ENCODE measurements at regions not wholly inside any gene's neighbourhood (a gene's known extent, or its start where the extent isn't known, plus 50 kb on each side); places are given as distances from the start of the nearest gene placed in this dataset.

GRCh38 chr2:37507703-37508102 is 163.3 kb downstream of the QPCT start:
- H3K9ac ChIP-seq (ENCODE audit: low read length): no peak overlapping the region
- no peak overlapping the region for H3K4me3 ChIP-seq (ENCODE audit: low read depth in 1 of 2, low read length in 2 of 2)
- H3K36me3 ChIP-seq (ENCODE audit: insufficient read depth, low read length): no peaks in the 10 kb centered on the region
- no peaks in the 10 kb centered on the region for H3K9me3 ChIP-seq (ENCODE audit: low read length)
- H3K27ac ChIP-seq (ENCODE audit: low read depth, low read length): peak overlapping the region; percentile 48
- H3K4me1 ChIP-seq (ENCODE audit: insufficient read depth, low read length): peaks cover 35% of the 10 kb centered on the region
- H3K27me3 ChIP-seq (ENCODE audit: control insufficient read depth in 1 of 2, insufficient read depth in 2 of 2, low read length in 2 of 2): no peaks in the 10 kb centered on the region

GRCh38 chr2:37512971-37513370 is 158.5 kb downstream of the CDC42EP3 start:
- H3K27ac ChIP-seq (ENCODE audit: low read depth, low read length): no peak overlapping the region
- H3K4me3 ChIP-seq (ENCODE audit: low read depth in 1 of 2, low read length in 2 of 2): no peak overlapping the region
- H3K9ac ChIP-seq (ENCODE audit: low read length): no peak overlapping the region
- H3K36me3 ChIP-seq (ENCODE audit: insufficient read depth, low read length): no peaks in the 10 kb centered on the region
- peaks cover 7% of the 10 kb centered on the region for H3K4me1 ChIP-seq (ENCODE audit: insufficient read depth, low read length)
- no peaks in the 10 kb centered on the region for H3K27me3 ChIP-seq (ENCODE audit: control insufficient read depth in 1 of 2, insufficient read depth in 2 of 2, low read length in 2 of 2)
- H3K9me3 ChIP-seq (ENCODE audit: low read length): no peaks in the 10 kb centered on the region

- no peaks in the 10 kb centered on the region for H3K36me3 ChIP-seq (ENCODE audit: insufficient read depth, low read length)
- no peaks in the 10 kb centered on the region for H3K27me3 ChIP-seq (ENCODE audit: control insufficient read depth in 1 of 2, insufficient read depth in 2 of 2, low read length in 2 of 2)
- no peak overlapping the region for H3K9ac ChIP-seq (ENCODE audit: low read length)
- peak overlapping the region in 1 of 2 donors; percentile 26 for H3K4me3 ChIP-seq (ENCODE audit: low read depth in 1 of 2, low read length in 2 of 2)
- peaks cover 50% of the 10 kb centered on the region for H3K4me1 ChIP-seq (ENCODE audit: insufficient read depth, low read length)
- no peaks in the 10 kb centered on the region for H3K9me3 ChIP-seq (ENCODE audit: low read length)
- peak overlapping the region; percentile 73 for H3K27ac ChIP-seq (ENCODE audit: low read depth, low read length)
Measured at GRCh38 chr2:37523814-37524362, 147.6 kb downstream of the CDC42EP3 start.

GRCh38 chr2:37526323-37526722 is 145.1 kb downstream of the CDC42EP3 start:
- no peaks in the 10 kb centered on the region for H3K27me3 ChIP-seq (ENCODE audit: control insufficient read depth in 1 of 2, insufficient read depth in 2 of 2, low read length in 2 of 2)
- H3K9me3 ChIP-seq (ENCODE audit: low read length): no peaks in the 10 kb centered on the region
- no peak overlapping the region for H3K4me3 ChIP-seq (ENCODE audit: low read depth in 1 of 2, low read length in 2 of 2)
- no peak overlapping the region for H3K27ac ChIP-seq (ENCODE audit: low read depth, low read length)
- no peak overlapping the region for H3K9ac ChIP-seq (ENCODE audit: low read length)
- peaks cover 68% of the 10 kb centered on the region for H3K4me1 ChIP-seq (ENCODE audit: insufficient read depth, low read length)
- no peaks in the 10 kb centered on the region for H3K36me3 ChIP-seq (ENCODE audit: insufficient read depth, low read length)

GRCh38 chr2:37526856-37527255 is 144.6 kb downstream of the CDC42EP3 start:
- peaks cover 68% of the 10 kb centered on the region for H3K4me1 ChIP-seq (ENCODE audit: insufficient read depth, low read length)

GRCh38 chr2:37527361-37527760 is 144.1 kb downstream of the CDC42EP3 start:
- H3K4me3 ChIP-seq (ENCODE audit: low read depth in 1 of 2, low read length in 2 of 2): no peak overlapping the region
- peaks cover 68% of the 10 kb centered on the region for H3K4me1 ChIP-seq (ENCODE audit: insufficient read depth, low read length)
- no peaks in the 10 kb centered on the region for H3K27me3 ChIP-seq (ENCODE audit: control insufficient read depth in 1 of 2, insufficient read depth in 2 of 2, low read length in 2 of 2)
- H3K27ac ChIP-seq (ENCODE audit: low read depth, low read length): no peak overlapping the region
- no peak overlapping the region for H3K9ac ChIP-seq (ENCODE audit: low read length)
- no peaks in the 10 kb centered on the region for H3K9me3 ChIP-seq (ENCODE audit: low read length)
- no peaks in the 10 kb centered on the region for H3K36me3 ChIP-seq (ENCODE audit: insufficient read depth, low read length)

More at GRCh38 chr2:37526856-37527255, 144.6 kb downstream of the CDC42EP3 start:
- no peaks in the 10 kb centered on the region for H3K36me3 ChIP-seq (ENCODE audit: insufficient read depth, low read length)
- H3K27ac ChIP-seq (ENCODE audit: low read depth, low read length): no peak overlapping the region
- no peak overlapping the region for H3K9ac ChIP-seq (ENCODE audit: low read length)
- H3K4me3 ChIP-seq (ENCODE audit: low read depth in 1 of 2, low read length in 2 of 2): no peak overlapping the region
- no peaks in the 10 kb centered on the region for H3K27me3 ChIP-seq (ENCODE audit: control insufficient read depth in 1 of 2, insufficient read depth in 2 of 2, low read length in 2 of 2)
- H3K9me3 ChIP-seq (ENCODE audit: low read length): no peaks in the 10 kb centered on the region

- Histone ChIP-seq H3K9ac (ENCODE audit: low read length) (peak overlapping the region; percentile 17), H3K36me3 (ENCODE audit: insufficient read depth, low read length) (no peaks in the 10 kb centered on the region), H3K4me1 (ENCODE audit: insufficient read depth, low read length) (peaks cover 43% of the 10 kb centered on the region), H3K9me3 (ENCODE audit: low read length) (no peaks in the 10 kb centered on the region), H3K4me3 (ENCODE audit: low read depth in 1 of 2, low read length in 2 of 2) (no peak overlapping the region), H3K27me3 (ENCODE audit: control insufficient read depth in 1 of 2, insufficient read depth in 2 of 2, low read length in 2 of 2) (no peaks in the 10 kb centered on the region), H3K27ac (ENCODE audit: low read depth, low read length) (no peak overlapping the region)
Measured at GRCh38 chr2:37529830-37530415, 141.5 kb downstream of the CDC42EP3 start.

- Histone ChIP-seq H3K9me3 (ENCODE audit: low read length) (no peaks in the 10 kb centered on the region), H3K27ac (ENCODE audit: low read depth, low read length) (no peak overlapping the region), H3K27me3 (ENCODE audit: control insufficient read depth in 1 of 2, insufficient read depth in 2 of 2, low read length in 2 of 2) (no peaks in the 10 kb centered on the region), H3K4me3 (ENCODE audit: low read depth in 1 of 2, low read length in 2 of 2) (no peak overlapping the region), H3K36me3 (ENCODE audit: insufficient read depth, low read length) (no peaks in the 10 kb centered on the region), H3K4me1 (ENCODE audit: insufficient read depth, low read length) (peaks cover 31% of the 10 kb centered on the region), H3K9ac (ENCODE audit: low read length) (no peak overlapping the region)
Measured at GRCh38 chr2:37532503-37532902, 138.9 kb downstream of the CDC42EP3 start.

- H3K27me3 ChIP-seq (ENCODE audit: control insufficient read depth in 1 of 2, insufficient read depth in 2 of 2, low read length in 2 of 2): no peaks in the 10 kb centered on the region
- no peak overlapping the region for H3K27ac ChIP-seq (ENCODE audit: low read depth, low read length)
- H3K4me1 ChIP-seq (ENCODE audit: insufficient read depth, low read length): no peaks in the 10 kb centered on the region
- no peak overlapping the region for H3K9ac ChIP-seq (ENCODE audit: low read length)
- H3K4me3 ChIP-seq (ENCODE audit: low read depth in 1 of 2, low read length in 2 of 2): no peak overlapping the region
- no peaks in the 10 kb centered on the region for H3K9me3 ChIP-seq (ENCODE audit: low read length)
- no peaks in the 10 kb centered on the region for H3K36me3 ChIP-seq (ENCODE audit: insufficient read depth, low read length)
Measured at GRCh38 chr2:37537316-37537715, 134.1 kb downstream of the CDC42EP3 start.

- H3K4me1 ChIP-seq (ENCODE audit: insufficient read depth, low read length): no peaks in the 10 kb centered on the region
- no peaks in the 10 kb centered on the region for H3K9me3 ChIP-seq (ENCODE audit: low read length)
- no peak overlapping the region for H3K9ac ChIP-seq (ENCODE audit: low read length)
- H3K27ac ChIP-seq (ENCODE audit: low read depth, low read length): no peak overlapping the region
- H3K4me3 ChIP-seq (ENCODE audit: low read depth in 1 of 2, low read length in 2 of 2): no peak overlapping the region
- no peaks in the 10 kb centered on the region for H3K36me3 ChIP-seq (ENCODE audit: insufficient read depth, low read length)
- H3K27me3 ChIP-seq (ENCODE audit: control insufficient read depth in 1 of 2, insufficient read depth in 2 of 2, low read length in 2 of 2): no peaks in the 10 kb centered on the region
Measured at GRCh38 chr2:37541516-37541915, 129.9 kb downstream of the CDC42EP3 start.

- Histone ChIP-seq H3K27ac (ENCODE audit: low read depth, low read length) (no peak overlapping the region), H3K9me3 (ENCODE audit: low read length) (no peaks in the 10 kb centered on the region), H3K36me3 (ENCODE audit: insufficient read depth, low read length) (no peaks in the 10 kb centered on the region), H3K4me3 (ENCODE audit: low read depth in 1 of 2, low read length in 2 of 2) (no peak overlapping the region), H3K27me3 (ENCODE audit: control insufficient read depth in 1 of 2, insufficient read depth in 2 of 2, low read length in 2 of 2) (no peaks in the 10 kb centered on the region), H3K9ac (ENCODE audit: low read length) (no peak overlapping the region), H3K4me1 (ENCODE audit: insufficient read depth, low read length) (no peaks in the 10 kb centered on the region)
Measured at GRCh38 chr2:37543999-37544557, 127.4 kb downstream of the CDC42EP3 start.

- Histone ChIP-seq H3K4me3 (ENCODE audit: low read depth in 1 of 2, low read length in 2 of 2) (no peak overlapping the region), H3K27me3 (ENCODE audit: control insufficient read depth in 1 of 2, insufficient read depth in 2 of 2, low read length in 2 of 2) (no peaks in the 10 kb centered on the region), H3K27ac (ENCODE audit: low read depth, low read length) (no peak overlapping the region), H3K9me3 (ENCODE audit: low read length) (no peaks in the 10 kb centered on the region), H3K4me1 (ENCODE audit: insufficient read depth, low read length) (no peaks in the 10 kb centered on the region), H3K9ac (ENCODE audit: low read length) (no peak overlapping the region), H3K36me3 (ENCODE audit: insufficient read depth, low read length) (no peaks in the 10 kb centered on the region)
Measured at GRCh38 chr2:37544591-37545031, 126.8 kb downstream of the CDC42EP3 start.
